B cell (primary cell): ENCODE measurements at regions not wholly inside any gene's neighbourhood (a gene's known extent, or its start where the extent isn't known, plus 50 kb on each side); places are given as distances from the start of the nearest gene placed in this dataset.

Experiments
- EZH2 ChIP-seq: IDR thresholded peaks from 2 replicates; pipeline ENCODE4 v1.6.1; 2012; ENCODE audit warnings: borderline replicate concordance, low read depth, mild to moderate bottlenecking, moderate library complexity, low read length; ENCODE audit not compliant: insufficient read depth, poor library complexity, severe bottlenecking
- TF ChIP-seq, protein P1 (sequence below): fragments of 200-600 bp; IDR thresholded peaks from one replicate; pipeline ENCODE4 v1.8.0; 2022; ENCODE audit warnings: antibody characterized with exemption, mild to moderate bottlenecking

- TF ChIP-seq, protein P1, sequence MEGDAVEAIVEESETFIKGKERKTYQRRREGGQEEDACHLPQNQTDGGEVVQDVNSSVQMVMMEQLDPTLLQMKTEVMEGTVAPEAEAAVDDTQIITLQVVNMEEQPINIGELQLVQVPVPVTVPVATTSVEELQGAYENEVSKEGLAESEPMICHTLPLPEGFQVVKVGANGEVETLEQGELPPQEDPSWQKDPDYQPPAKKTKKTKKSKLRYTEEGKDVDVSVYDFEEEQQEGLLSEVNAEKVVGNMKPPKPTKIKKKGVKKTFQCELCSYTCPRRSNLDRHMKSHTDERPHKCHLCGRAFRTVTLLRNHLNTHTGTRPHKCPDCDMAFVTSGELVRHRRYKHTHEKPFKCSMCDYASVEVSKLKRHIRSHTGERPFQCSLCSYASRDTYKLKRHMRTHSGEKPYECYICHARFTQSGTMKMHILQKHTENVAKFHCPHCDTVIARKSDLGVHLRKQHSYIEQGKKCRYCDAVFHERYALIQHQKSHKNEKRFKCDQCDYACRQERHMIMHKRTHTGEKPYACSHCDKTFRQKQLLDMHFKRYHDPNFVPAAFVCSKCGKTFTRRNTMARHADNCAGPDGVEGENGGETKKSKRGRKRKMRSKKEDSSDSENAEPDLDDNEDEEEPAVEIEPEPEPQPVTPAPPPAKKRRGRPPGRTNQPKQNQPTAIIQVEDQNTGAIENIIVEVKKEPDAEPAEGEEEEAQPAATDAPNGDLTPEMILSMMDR, result no peak
- TF ChIP-seq EZH2, result no peak
These were observed 163.3 kb upstream of the SHISA6 start for GRCh38 chr17:11077673-11078072.
